Activated CD4-positive, alpha-beta T cell treated with anti-CD3 and anti-CD28 coated beads for 24 hours (primary cell): ENCODE measurements at regions not wholly inside any gene's neighbourhood (a gene's known extent, or its start where the extent isn't known, plus 50 kb on each side); places are given as distances from the start of the nearest gene placed in this dataset.
"Not testable (repeated sequence)": the region's sequence is repeated elsewhere in the genome, so short reads cannot be mapped to it uniquely, and the experiment has no call there.

ENCODE experiments used
- DNase-seq, 2 donors: peaks; one replicate each; pipeline ENCODE4 v3.0.0-alpha.2; 2020; ENCODE audit warnings: low read depth in 2 of 2

- no peak for DNase-seq
Measured at GRCh38 chr14:101246894-101247841, 314.1 kb upstream of the DIO3 start.

GRCh38 chr14:101247842-101248725 is 313.2 kb upstream of the DIO3 start:
- DNase-seq: no peak

GRCh38 chr14:101248840-101249675 is 312.2 kb upstream of the DIO3 start:
- no peak for DNase-seq

- DNase-seq: no peak
Measured at GRCh38 chr14:101249676-101250036, 311.6 kb upstream of the DIO3 start.

GRCh38 chr14:101250336-101250947 is 310.9 kb upstream of the DIO3 start:
- no peak for DNase-seq

GRCh38 chr14:101250948-101251811 is 310.1 kb upstream of the DIO3 start:
- no peak for DNase-seq

GRCh38 chr14:101251812-101252442 is 309.4 kb upstream of the DIO3 start:
- DNase-seq: no peak

- DNase-seq: no peak
Measured at GRCh38 chr14:101252443-101253214, 308.7 kb upstream of the DIO3 start.

- DNase-seq: no peak
Measured at GRCh38 chr14:101253948-101254347, 307.3 kb upstream of the DIO3 start.

GRCh38 chr14:101254805-101255764 is 306.2 kb upstream of the DIO3 start:
- no peak for DNase-seq

GRCh38 chr14:101255765-101256125 is 305.6 kb upstream of the DIO3 start:
- DNase-seq: no peak

GRCh38 chr14:101256266-101256665 is 305.0 kb upstream of the DIO3 start:
- no peak for DNase-seq

- DNase-seq: no peak
Measured at GRCh38 chr14:101257551-101257950, 303.7 kb upstream of the DIO3 start.

GRCh38 chr14:101259748-101260147 is 301.5 kb upstream of the DIO3 start:
- DNase-seq: no peak

- not testable (repeated sequence) for DNase-seq
Measured at GRCh38 chr14:101266441-101266840, 294.9 kb upstream of the DIO3 start.

- DNase-seq: no peak
Measured at GRCh38 chr14:101273091-101273490, 288.2 kb upstream of the DIO3 start.

GRCh38 chr14:101276309-101277091 is 284.8 kb upstream of the DIO3 start:
- no peak for DNase-seq
